CD14-positive monocyte (primary cell): ENCODE measurements at regions not wholly inside any gene's neighbourhood (a gene's known extent, or its start where the extent isn't known, plus 50 kb on each side); places are given as distances from the start of the nearest gene placed in this dataset.

Source experiments
- DNase-seq, 3 donors: peaks; one replicate each; pipeline ENCODE4 v3.0.0-alpha.2; 2011 to 2022
- H2AFZ ChIP-seq: 2 replicates; pipeline ENCODE4 v1.6.0; 2012; ENCODE audit warnings: mild to moderate bottlenecking, low read depth, low read length, inconsistent platforms; ENCODE audit not compliant: insufficient read depth, poor library complexity, severe bottlenecking
- H3K27ac ChIP-seq, 2 donors: 1 replicate in 1 of 2; 2 replicates in 1 of 2; pipeline ENCODE4 v1.5.1; 2012 to 2013; ENCODE audit warnings: low read length in 2 of 2, control low read depth in 1 of 2, inconsistent platforms in 1 of 2, low read depth in 1 of 2, mild to moderate bottlenecking in 1 of 2
- H3K27me3 ChIP-seq, 2 donors: one replicate each; pipeline versions ENCODE4 v1.6.0 to v1.6.1; 2011 to 2013; ENCODE audit warnings: low read length in 2 of 2; ENCODE audit not compliant: control insufficient read depth in 2 of 2, insufficient read depth in 2 of 2
- H3K36me3 ChIP-seq, 2 donors: replicated peaks in 1 of 2; 1 replicate in 1 of 2; 2 replicates in 1 of 2; pipeline versions ENCODE4 v1.5.1 to v1.6.1; 2012 to 2013; ENCODE audit warnings: low read length in 2 of 2, control low read depth in 1 of 2, inconsistent platforms in 1 of 2, mild to moderate bottlenecking in 1 of 2; ENCODE audit not compliant: insufficient read depth in 2 of 2, control insufficient read depth in 1 of 2
- H3K4me1 ChIP-seq, 2 donors: 1 replicate in 1 of 2; 2 replicates in 1 of 2; pipeline versions ENCODE4 v1.5.1 to v1.6.1; 2012 to 2013; ENCODE audit warnings: low read length in 2 of 2, control low read depth in 1 of 2, inconsistent platforms in 1 of 2, mild to moderate bottlenecking in 1 of 2, moderate library complexity in 1 of 2; ENCODE audit not compliant: insufficient read depth in 2 of 2, control insufficient read depth in 1 of 2
- H3K4me2 ChIP-seq: replicated peaks from 2 replicates; pipeline ENCODE3; 2012; ENCODE audit warnings: low read length, moderate library complexity, mild to moderate bottlenecking; ENCODE audit not compliant: poor library complexity, severe bottlenecking; ENCODE audit errors: extremely low read depth
- H3K4me3 ChIP-seq, 3 experiments: fragments of 200-600 bp in 1 of 3; sonication (generic) in 1 of 3; replicated peaks in 1 of 3; 1 replicate in 2 of 3; 2 replicates in 1 of 3; pipeline ENCODE4 v1.5.1; 2011 to 2013; ENCODE audit warnings: low read length in 3 of 3, mild to moderate bottlenecking in 3 of 3, control low read depth in 2 of 3, low read depth in 2 of 3, inconsistent platforms in 1 of 3, moderate library complexity in 1 of 3
- H3K79me2 ChIP-seq: 2 replicates; pipeline ENCODE4 v1.6.0; 2012; ENCODE audit warnings: mild to moderate bottlenecking, control low read depth, inconsistent platforms, low read length, moderate library complexity; ENCODE audit not compliant: insufficient read depth
- H3K9ac ChIP-seq: 2 replicates; pipeline ENCODE4 v1.6.0; 2017; ENCODE audit warnings: low read length, mild to moderate bottlenecking; ENCODE audit not compliant: insufficient read depth, poor library complexity, severe bottlenecking
- H3K9me3 ChIP-seq, 2 donors: replicated peaks in 1 of 2; 1 replicate in 1 of 2; 2 replicates in 1 of 2; pipeline versions ENCODE4 v1.5.1 to v1.6.1; 2012 to 2013; ENCODE audit warnings: low read length in 2 of 2, control low read depth in 1 of 2; ENCODE audit not compliant: control insufficient read depth in 1 of 2, insufficient read depth in 1 of 2
- H4K20me1 ChIP-seq: 2 replicates; pipeline ENCODE4 v1.6.0; 2012; ENCODE audit warnings: mild to moderate bottlenecking, low read length, control low read depth, moderate library complexity; ENCODE audit not compliant: insufficient read depth
- H3K27ac Mint-ChIP-seq, 7 donors: one replicate each; pipeline ENCODE4 v1.8.0; 2020; ENCODE audit warnings: mild to moderate bottlenecking in 7 of 7, mixed read lengths in 7 of 7, moderate library complexity in 6 of 7, inconsistent platforms in 2 of 7
- H3K27me3 Mint-ChIP-seq, 3 donors: one replicate each; pipeline ENCODE4 v1.8.0; 2021 to 2022; ENCODE audit warnings: low read depth in 3 of 3, mild to moderate bottlenecking in 3 of 3, mixed read lengths in 3 of 3, moderate library complexity in 3 of 3, inconsistent platforms in 1 of 3
- H3K36me3 Mint-ChIP-seq, 2 donors: one replicate each; pipeline ENCODE4 v1.8.0; 2020; ENCODE audit warnings: mixed read lengths in 2 of 2, inconsistent platforms in 1 of 2, mild to moderate bottlenecking in 1 of 2
- H3K4me1 Mint-ChIP-seq: one replicate; pipeline ENCODE4 v1.8.0; 2020; ENCODE audit warnings: mild to moderate bottlenecking, mixed read lengths
- H3K4me3 Mint-ChIP-seq, 2 donors: one replicate each; pipeline ENCODE4 v1.8.0; 2020; ENCODE audit warnings: mild to moderate bottlenecking in 2 of 2, mixed read lengths in 2 of 2, moderate library complexity in 1 of 2
- H3K9me3 Mint-ChIP-seq, 7 donors: one replicate each; pipeline ENCODE4 v1.8.0; 2020 to 2022; ENCODE audit warnings: mixed read lengths in 7 of 7, mild to moderate bottlenecking in 6 of 7, moderate library complexity in 6 of 7, inconsistent platforms in 2 of 7
- WGBS: methylation state at CpG from one replicate; pipeline ENCODE4 v1.1.5; 2013; ENCODE audit warnings: missing lambda C conversion rate; ENCODE audit not compliant: insufficient coverage; 5-methylcytosine and 5-hydroxymethylcytosine counted together
- intact Hi-C, 2 donors: fragments of 100-400 bp; cut with micrococcal nuclease; formaldehyde crosslinking; loops; one replicate each; pipeline versions ENCODE4 v1.15.0 to v1.15.1; 2023
- TF ChIP-seq, protein P1 (sequence below): fragments of 200-600 bp; IDR thresholded peaks from one replicate; pipeline ENCODE4 v1.8.0; 2022; ENCODE audit warnings: antibody characterized with exemption, mild to moderate bottlenecking

DNA sequence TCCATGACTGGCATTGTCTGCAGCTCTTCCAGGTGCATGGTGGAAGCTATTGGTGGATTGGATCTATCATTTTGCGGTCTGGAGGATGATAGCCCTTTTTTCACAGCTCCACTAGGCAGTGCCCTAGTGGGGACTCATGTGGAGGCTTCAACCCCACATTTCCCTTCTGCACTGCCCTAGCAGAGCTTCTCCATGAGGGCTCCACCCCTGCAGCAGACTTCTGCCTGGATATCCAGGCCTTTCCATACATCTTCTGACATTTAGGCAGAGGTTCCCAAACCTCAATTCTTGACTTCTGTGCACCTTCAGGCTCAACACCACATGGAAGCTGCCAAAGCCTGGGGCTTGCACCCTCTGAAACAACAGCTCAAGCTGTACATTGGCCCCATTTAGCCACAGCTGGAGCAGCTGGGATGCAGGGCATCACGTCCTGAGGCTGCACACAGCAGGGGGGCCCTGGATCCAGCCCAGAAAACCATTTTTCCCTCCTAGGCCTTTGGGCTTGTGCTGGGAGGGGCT, 800.2 kb upstream of the MIR17HG start:
- no peak overlapping the region for H3K27ac ChIP-seq
- DNase-seq: no peak
- H2AFZ ChIP-seq: no peak overlapping the region
- 100% methylated on average over 1 of the region's 2 CpGs for WGBS
- TF ChIP-seq, protein P1, sequence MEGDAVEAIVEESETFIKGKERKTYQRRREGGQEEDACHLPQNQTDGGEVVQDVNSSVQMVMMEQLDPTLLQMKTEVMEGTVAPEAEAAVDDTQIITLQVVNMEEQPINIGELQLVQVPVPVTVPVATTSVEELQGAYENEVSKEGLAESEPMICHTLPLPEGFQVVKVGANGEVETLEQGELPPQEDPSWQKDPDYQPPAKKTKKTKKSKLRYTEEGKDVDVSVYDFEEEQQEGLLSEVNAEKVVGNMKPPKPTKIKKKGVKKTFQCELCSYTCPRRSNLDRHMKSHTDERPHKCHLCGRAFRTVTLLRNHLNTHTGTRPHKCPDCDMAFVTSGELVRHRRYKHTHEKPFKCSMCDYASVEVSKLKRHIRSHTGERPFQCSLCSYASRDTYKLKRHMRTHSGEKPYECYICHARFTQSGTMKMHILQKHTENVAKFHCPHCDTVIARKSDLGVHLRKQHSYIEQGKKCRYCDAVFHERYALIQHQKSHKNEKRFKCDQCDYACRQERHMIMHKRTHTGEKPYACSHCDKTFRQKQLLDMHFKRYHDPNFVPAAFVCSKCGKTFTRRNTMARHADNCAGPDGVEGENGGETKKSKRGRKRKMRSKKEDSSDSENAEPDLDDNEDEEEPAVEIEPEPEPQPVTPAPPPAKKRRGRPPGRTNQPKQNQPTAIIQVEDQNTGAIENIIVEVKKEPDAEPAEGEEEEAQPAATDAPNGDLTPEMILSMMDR: no peak
- H3K4me3 ChIP-seq: no peak overlapping the region
- Mint-ChIP-seq H3K27me3 (no peaks in the 10 kb centered on the region), H3K27ac (no peak overlapping the region), H3K9me3 (peaks cover 11 to 36% (median 19%) of the 10 kb centered on the region in 7 donors), H3K36me3 (no peaks in the 10 kb centered on the region), H3K4me3 (no peak overlapping the region), H3K4me1 (no peaks in the 10 kb centered on the region)
- H3K79me2 ChIP-seq: no peaks in the 10 kb centered on the region
- H3K36me3 ChIP-seq: no peaks in the 10 kb centered on the region
- H3K9me3 ChIP-seq: peaks cover 19 to 34% of the 10 kb centered on the region in 2 donors
- no peak overlapping the region for H3K9ac ChIP-seq
- H3K4me2 ChIP-seq: no peak overlapping the region
- no peaks in the 10 kb centered on the region for H3K4me1 ChIP-seq
- H4K20me1 ChIP-seq: no peaks in the 10 kb centered on the region
- intact Hi-C loops: no loop called here
- no peaks in the 10 kb centered on the region for H3K27me3 ChIP-seq

- Histone ChIP-seq H3K79me2 (no peaks in the 10 kb centered on the region), H4K20me1 (no peaks in the 10 kb centered on the region), H3K9me3 (peaks cover 9 to 24% of the 10 kb centered on the region in 2 donors), H3K4me1 (no peaks in the 10 kb centered on the region), H3K36me3 (no peaks in the 10 kb centered on the region), H3K4me3 (no peak overlapping the region), H3K27me3 (no peaks in the 10 kb centered on the region), H3K4me2 (no peak overlapping the region), H3K27ac (no peak overlapping the region), H2AFZ (no peak overlapping the region), H3K9ac (no peak overlapping the region)
- H3K4me3 Mint-ChIP-seq: no peak overlapping the region
- no peaks in the 10 kb centered on the region for H3K4me1 Mint-ChIP-seq
- no peak overlapping the region for H3K27ac Mint-ChIP-seq
- H3K9me3 Mint-ChIP-seq: peaks cover 7 to 31% (median 18%) of the 10 kb centered on the region in 7 donors
- TF ChIP-seq, protein P1: no peak
- no peaks in the 10 kb centered on the region for H3K36me3 Mint-ChIP-seq
- DNase-seq: no peak
- intact Hi-C loops: no loop called here
- H3K27me3 Mint-ChIP-seq: no peaks in the 10 kb centered on the region
- 93% methylated on average over 2 of the region's 3 CpGs for WGBS
Observed at GRCh38 chr13:90551253-90551652, 796.2 kb upstream of the MIR17HG start.
